Left renal cortex interstitium (tissue), 4 donors: ENCODE measurements at regions not wholly inside any gene's neighbourhood (a gene's known extent, or its start where the extent isn't known, plus 50 kb on each side); places are given as distances from the start of the nearest gene placed in this dataset.
"Not testable (repeated sequence)": the region's sequence is repeated elsewhere in the genome, so short reads cannot be mapped to it uniquely, and the experiment has no call there.

Source experiments
- DNase-seq, 4 donors: peaks; one replicate each; pipeline ENCODE4 v3.0.0-alpha.2; 2013; ENCODE audit warnings: low read depth in 4 of 4, low spot score in 2 of 4, missing footprints in 1 of 4

DNA sequence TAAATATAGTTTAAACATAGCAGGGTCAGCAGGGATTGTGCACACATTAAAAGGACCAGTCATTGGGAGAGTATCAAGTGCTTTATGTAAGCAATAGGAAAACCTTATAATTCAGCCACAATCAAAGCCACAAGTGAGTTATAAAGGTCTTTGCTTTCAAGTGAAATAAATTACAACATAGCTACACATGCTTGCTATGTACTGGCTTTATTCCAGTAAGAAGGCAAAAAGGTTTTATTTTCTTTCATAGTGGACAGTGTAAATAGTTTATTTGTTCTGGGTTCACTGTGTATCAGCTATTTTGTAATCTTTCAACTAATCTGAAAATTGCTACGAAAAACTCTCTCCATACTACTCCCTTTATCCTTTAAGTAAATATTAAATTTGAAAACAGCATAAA is 691.4 kb downstream of the PCDH7 start:
- no peak for DNase-seq

DNA sequence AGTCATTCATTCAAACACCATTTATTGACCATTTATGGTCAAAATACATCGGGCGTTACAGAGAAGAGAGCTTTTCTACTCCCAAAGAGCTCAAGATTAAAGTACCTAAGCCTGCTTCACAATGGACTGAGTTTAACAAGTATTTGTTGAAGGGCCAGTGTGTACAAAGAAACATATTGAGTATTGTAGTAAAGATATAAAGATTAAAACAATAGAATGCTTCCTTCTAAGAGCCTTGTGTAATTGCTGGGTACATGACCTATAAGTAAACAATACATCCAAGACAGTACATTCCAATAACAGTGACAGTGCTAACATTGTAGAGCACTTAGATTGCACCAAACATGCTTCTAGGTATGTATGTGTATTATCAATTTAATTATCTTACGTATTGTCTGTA is 695.5 kb downstream of the PCDH7 start:
- no peak for DNase-seq

- no peak for DNase-seq
These were observed 696.3 kb downstream of the PCDH7 start for GRCh38 chr4:31416498-31416897.

DNA sequence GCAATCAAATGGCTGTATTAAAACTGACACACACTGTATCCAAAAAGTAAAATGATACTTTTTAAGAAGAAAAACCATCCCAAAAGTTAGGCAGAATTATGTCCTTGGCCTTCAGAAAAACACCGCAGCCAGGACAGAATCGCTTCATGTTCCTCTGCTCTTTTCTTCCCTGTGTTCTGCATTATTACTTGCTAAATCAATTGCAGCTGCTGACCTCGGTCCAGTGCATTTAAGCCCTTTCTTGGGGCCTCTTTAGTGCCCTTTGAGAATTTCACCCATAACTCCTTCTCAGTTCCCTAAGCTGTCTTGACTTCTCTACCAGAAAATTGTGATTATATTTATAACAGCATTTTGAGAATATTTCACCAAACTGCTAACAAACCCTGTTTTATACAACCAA is 696.9 kb downstream of the PCDH7 start:
- DNase-seq = no peak

GRCh38 chr4:31422006-31422405 is 701.8 kb downstream of the PCDH7 start:
- DNase-seq = no peak

- no peak for DNase-seq
These were observed 707.5 kb downstream of the PCDH7 start for GRCh38 chr4:31427691-31428090.

DNA sequence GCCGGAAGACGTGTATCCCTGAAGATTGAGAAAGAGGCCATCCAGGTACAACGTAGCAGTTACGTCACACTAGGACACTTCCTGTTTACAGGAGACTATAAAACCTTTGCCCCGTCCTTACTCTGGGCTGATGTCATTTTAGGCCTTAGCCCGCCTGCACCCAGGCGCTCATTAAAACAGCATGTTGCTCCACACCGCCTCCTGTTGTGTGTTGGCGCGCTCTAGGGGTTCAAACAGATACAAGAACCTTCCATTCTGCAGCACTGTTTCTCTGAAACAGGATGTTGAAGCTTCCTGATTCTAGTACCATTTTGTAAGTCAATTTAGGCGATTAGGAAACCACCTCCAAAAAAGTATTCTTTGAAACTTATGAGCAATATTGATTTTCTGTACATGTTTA is 722.1 kb downstream of the PCDH7 start:
- no peak for DNase-seq

DNA sequence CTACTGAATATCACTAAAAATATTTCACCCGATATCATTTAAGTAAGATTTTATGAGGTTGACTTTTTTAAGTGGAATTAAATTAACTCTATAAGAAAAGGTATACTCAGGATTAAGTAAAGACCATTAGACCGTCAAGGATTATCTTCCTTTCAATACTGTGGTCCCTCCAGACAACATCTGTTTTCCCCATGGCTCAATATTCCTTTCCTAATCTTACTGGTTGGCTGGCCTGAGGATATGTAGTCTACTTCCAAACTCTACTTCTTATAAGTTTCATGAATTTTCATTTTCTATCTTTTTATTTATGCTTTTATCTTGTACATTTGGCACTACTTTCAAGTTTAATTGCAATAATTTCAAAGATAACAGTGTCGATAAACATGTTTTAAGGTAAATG is 725.4 kb downstream of the PCDH7 start:
- no peak for DNase-seq

- no peak for DNase-seq
These were observed 735.4 kb downstream of the PCDH7 start for GRCh38 chr4:31455612-31456011.

DNA sequence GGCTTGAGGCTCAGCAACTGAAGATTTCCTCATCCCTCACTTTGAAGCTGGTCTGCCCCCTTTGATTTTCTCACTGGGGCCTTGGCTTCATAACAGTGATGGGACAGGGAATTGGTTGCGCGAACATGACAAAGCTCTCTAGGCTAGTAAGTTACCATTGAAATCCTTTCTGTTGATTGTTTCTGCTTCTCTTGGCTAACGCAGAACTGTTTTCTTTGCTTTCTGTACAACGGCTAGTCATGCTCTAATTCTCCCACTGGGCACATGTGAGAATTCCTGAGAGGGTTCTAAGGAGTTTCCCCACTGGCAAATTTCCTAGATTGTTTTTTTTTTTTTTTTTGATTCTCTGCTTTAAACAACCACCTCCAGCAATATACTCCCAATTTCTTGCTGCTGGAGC is 738.6 kb downstream of the PCDH7 start:
- DNase-seq = no peak

DNA sequence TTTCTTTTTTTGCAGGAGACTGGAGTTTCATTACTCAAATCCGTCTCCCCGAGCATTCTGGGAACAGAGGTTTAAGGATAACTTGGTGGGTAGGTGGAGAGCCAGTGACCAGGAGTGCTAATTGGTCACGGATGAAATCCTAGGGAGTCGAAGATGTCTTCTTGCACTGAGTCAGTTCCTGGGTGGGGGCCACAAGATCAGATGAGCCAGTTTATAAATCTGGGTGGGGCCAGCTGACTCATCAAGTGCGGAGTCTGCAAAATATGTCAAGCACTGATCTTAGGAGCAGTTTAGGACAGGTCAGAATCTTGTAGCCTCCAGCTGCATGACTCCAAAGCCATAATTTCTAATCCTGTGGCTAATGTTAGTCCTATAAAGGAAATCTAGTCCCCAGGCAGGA is 741.3 kb downstream of the PCDH7 start:
- no peak for DNase-seq

DNA sequence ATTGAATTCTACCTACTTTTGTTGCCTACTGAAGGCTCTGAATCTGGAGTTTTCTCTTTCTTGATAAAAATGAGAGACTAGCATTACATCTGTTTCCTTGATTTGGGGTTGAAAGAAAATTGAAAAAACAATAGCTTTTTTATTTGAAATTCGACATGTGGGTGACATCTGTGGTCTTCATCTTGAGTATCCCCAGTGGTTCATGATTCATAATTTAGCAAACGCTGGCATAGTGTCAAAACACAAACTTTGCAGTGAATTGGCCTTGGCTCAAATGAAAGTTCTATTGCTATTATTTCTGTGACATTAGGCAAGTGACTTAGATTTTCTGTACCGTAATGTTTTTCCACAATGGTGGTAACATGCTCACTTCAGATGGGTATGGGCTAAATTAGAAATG is 747.6 kb downstream of the PCDH7 start:
- no peak for DNase-seq

DNA sequence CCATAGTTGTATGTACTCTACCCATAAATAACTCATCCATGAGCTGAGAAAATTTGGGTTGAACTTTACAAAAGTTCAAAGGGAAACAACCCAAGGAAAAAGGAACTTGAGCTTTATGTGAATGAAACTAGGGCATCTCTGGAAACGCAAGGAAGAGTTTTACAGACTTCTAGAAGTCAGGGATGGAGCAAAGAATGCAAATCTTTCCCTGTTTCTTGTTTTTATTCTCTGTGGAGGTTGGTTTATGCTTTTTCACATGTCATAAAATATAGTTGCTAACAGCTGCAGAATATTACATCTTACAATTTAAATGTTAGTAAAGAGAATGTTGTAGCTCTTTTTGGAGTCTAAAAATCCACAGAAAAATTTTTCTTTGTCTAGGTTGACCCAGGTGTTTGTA is 754.1 kb downstream of the PCDH7 start:
- DNase-seq = no peak

GRCh38 chr4:31482691-31483090 is 762.5 kb downstream of the PCDH7 start:
- DNase-seq = no peak

DNA sequence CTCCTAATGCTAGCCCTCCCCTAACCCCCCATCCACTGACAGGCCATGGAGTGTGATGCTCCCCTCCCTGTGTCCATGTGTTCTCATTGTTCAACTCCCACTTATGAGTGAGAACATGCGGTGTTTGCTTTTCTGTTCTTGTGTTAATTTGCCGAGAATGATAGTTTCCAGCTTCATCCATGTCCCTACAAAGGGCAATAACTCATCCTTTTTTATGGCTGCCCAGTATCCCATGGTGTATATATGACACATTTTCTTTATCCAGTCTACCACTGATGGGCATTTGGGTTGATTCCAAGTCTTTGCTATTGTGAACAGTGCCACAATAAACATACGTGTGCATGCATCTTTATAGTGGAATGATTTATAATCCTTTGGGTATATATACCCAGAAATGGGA is 779.0 kb downstream of the PCDH7 start:
- not testable (repeated sequence) for DNase-seq

- DNase-seq = no peak
These were observed 796.4 kb downstream of the PCDH7 start for GRCh38 chr4:31516520-31516919.

DNA sequence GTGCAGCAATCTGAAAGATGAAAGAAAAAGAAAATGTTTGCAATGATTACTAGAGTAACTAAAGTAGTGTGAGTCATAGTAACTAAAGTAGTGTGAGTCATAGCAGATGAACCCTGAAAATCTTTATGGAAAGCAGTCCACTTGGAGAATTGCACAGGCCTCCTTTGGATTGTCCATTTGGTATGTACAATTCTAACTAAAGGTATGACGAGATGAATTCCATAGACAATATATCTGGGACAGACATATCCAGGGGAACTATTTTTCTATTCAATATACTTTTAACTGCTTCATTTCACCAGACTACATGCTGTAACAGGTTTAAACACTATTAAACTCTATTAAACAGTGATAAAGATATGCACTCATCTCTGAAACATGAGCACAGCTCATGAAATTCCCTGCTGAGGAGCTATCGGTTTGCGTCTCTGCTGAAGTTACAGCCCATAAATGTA is 798.7 kb downstream of the PCDH7 start:
- no peak for DNase-seq

DNA sequence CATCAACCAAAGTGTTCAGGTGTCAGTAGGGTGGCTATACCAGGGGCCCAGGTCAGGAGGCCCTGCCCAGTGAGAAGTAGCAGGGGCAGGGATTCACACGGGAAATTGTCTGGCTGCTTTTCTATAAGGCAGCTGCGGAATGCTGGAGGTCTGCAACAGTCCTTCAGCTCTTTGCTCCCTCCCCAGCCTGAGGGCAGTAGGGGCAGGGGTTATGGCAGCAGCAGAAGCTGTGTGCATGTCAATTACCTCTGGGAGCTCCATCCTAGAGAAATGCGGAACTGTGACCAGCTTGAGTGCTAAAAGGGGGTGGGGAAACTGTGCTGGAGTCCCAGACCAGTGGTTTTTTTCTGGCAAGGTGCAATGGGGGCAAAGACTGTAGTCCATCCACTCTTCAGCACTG is 810.4 kb downstream of the PCDH7 start:
- no peak for DNase-seq

DNA sequence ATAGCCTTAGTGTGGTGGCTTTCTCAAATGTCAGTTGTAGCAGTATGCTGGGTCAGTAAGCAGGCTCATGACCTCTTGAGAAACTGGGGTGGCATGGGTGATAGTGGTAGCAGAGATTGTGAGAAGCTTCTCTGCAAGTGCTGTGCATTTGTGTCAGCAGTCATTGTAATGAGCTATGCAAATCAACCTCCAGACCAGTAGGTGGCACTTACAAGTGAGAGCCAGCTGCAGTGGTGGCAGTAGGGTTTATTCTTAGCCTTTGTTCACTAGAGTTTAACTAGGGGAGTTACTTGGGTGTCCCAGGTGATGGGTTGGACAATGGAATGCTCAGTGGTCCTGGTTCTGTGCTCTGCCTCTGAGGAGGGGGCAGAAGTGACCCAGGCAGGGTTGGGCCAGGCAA is 818.7 kb downstream of the PCDH7 start:
- no peak for DNase-seq

DNA sequence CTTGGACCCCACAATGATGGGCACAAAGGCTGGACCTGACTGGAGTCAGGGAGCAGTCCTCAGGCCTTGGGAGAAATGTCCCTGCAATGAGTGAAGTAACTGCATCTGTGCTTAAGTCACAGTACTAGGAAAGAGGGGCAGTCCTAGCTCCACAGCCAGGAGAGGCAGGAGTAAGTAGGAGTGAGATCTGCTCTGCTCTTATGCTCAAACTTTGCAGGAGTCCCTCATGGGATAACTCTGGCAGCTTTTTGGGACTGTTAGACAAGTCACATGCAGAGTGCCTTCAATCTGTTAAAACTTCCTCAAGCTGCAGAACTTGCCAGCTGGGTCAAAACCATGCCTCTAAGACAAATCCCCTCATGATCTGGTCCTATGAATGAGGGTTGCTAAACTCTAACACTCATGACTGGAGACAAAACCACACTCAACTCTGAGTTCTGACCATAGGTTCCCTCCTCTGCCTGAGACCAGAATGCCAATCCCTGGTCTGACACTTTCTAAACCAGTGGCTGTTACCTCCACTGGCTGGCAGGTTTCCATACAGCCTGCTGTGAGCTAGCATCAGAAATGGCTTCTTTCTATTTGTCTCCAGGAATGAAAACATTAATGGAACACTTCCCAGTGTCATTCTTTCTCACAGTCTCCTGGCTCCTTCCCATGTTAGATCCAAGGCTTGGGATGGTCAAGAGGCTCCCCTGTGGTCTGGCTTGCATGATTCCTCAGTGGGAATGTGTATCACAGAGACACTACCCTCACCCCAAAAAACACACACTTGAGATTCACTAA is 819.3 kb downstream of the PCDH7 start:
- no peak for DNase-seq

DNA sequence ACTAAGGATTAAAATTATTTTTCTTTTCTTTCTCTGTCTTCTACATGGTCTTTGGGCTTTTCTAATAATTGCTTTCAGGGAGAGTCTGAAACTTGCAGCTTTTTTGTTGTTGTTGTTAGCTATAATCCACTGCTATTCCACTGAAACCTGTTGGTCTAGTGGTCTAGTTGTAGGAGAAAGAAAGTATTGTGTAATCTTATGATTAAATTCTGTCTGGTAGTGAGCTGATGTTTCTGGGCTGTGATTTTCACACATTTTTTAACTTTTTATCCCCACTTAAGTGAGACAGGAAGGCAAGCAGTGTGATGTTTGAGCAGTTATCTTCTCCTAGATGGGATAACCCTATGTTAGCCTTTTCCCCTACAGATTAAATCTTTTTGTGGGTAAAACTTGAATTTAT is 825.2 kb downstream of the PCDH7 start:
- no peak for DNase-seq

DNA sequence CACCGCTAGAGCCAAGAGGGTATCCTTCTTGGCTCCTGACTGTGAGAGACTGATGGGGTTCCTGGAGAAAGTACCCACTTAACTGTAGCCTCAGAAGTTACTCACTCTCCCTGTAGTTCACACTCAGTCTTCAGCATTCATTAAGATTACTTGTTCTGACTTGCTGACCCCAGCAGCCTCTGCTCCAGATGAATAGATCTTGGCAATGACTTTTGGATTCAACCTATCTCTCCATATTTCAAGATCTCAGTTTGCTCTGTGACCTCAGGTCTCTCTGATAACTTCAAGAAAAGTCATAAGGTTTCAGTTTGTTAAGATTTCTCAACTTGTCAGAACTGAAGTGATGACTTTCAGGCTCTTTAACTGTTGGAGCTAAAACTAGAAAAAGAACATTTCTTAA is 825.6 kb downstream of the PCDH7 start:
- no peak for DNase-seq

DNA sequence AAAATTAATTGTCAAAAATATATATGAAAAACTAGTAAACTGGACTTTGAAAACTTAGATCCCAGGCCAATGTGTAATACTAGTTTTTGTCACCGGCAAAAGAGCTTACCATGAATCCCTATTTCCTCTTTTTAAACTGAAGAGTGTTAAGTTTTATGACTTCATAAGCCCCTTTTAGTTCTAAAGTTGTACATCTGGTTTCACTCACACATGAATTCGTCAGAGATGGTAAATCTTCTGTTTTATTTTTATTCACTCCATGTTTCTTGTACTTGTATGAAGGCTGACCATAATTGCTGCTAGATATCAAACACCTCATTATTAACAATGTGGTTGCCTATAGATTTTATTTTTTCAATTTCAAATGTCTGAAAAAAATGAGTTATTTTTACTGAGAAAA is 827.9 kb downstream of the PCDH7 start:
- peak in 1 of 4 donors; percentile 15 for DNase-seq
